ENCODE measurements at regions not wholly inside any gene's neighbourhood (a gene's known extent, or its start where the extent isn't known, plus 50 kb on each side); places are given as distances from the start of the nearest gene placed in this dataset.

DNA sequence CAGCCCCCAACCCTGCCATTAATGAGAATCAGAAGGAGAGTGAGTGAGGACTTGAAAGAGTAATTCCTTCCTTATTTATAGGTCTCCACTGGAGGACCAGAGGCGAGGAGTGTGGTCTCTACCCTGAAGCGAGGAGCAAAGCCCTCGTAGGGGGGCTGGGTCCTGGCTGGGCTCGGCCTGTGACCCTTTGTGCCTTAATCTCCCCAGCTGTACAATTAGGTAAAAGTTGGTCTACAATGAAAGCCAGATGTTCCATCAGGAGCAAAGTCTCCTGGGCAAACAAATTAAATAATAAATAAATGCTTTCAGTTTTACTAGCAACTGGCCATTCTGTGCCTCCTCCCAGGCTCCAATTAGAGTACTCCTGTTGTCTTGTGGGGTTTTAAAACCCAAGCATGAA lies 523.5 kb upstream of the SALL1 start:
- Histone ChIP-seq H4K8ac (ENCODE audit: low read depth in 2 of 2, low read length in 2 of 2) (no peak overlapping the region), H2BK15ac (ENCODE audit: low read depth, low read length) (no peak overlapping the region), H3K27ac (ENCODE audit: insufficient read depth, low read length) (no peak overlapping the region), H3K79me1 (ENCODE audit: low read depth in 1 of 2, low read length in 2 of 2) (no peaks in the 10 kb centered on the region), H4K5ac (ENCODE audit: low read depth, low read length) (no peak overlapping the region), H2AK9ac (replicated peaks; ENCODE audit: low read depth, low read length, poor library complexity) (no peak overlapping the region), H2AFZ (replicated peaks; ENCODE audit: low read length, poor library complexity) (no peak overlapping the region), H2AK5ac (ENCODE audit: low read depth, low read length) (no peak overlapping the region), H4K20me1 (ENCODE audit: insufficient read depth, low read length) (no peaks in the 10 kb centered on the region), H2BK20ac (ENCODE audit: low read depth, low read length) (no peak overlapping the region), H2BK5ac (ENCODE audit: low read depth, low read length, poor library complexity, severe bottlenecking) (no peak overlapping the region), H3K4me1 (ENCODE audit: control insufficient read depth, insufficient read depth, low read length) (no peaks in the 10 kb centered on the region), H3K56ac (ENCODE audit: extremely low read depth, insufficient read depth, low read length) (no peak overlapping the region), H3K9me3 (ENCODE audit: control insufficient read depth, insufficient read depth, low read length) (no peaks in the 10 kb centered on the region), H3K23ac (ENCODE audit: low read depth, low read length) (no peak overlapping the region), H3K4me3 (ENCODE audit: insufficient read depth, low read depth, low read length) (no peak overlapping the region), H3K9ac (ENCODE audit: low read depth, low read length) (no peak overlapping the region), H2BK120ac (ENCODE audit: low read depth, low read length) (no peak overlapping the region), H3K27me3 (ENCODE audit: control insufficient read depth, insufficient read depth, low read length) (peaks cover 4% of the 10 kb centered on the region), H4K91ac (ENCODE audit: insufficient read depth, low read depth, low read length) (no peak overlapping the region), H3K9me1 (ENCODE audit: insufficient read depth, low read length) (no peaks in the 10 kb centered on the region), H3K14ac (replicated peaks; ENCODE audit: low read depth, low read length) (no peak overlapping the region), H3K36me3 (ENCODE audit: control insufficient read depth, insufficient read depth, low read length) (no peaks in the 10 kb centered on the region), H3K18ac (ENCODE audit: low read depth, low read length) (no peak overlapping the region), H3K4ac (ENCODE audit: low read depth, low read length) (no peak overlapping the region), H3K4me2 (ENCODE audit: low read depth, low read length) (no peak overlapping the region)
- BruUV-seq (replicated peaks) = no TSS peak
- no peak for TF ChIP-seq FOS (IDR thresholded peaks at IDR 0.05; ENCODE audit: low read depth, low read length)
- TF ChIP-seq, protein P1, sequence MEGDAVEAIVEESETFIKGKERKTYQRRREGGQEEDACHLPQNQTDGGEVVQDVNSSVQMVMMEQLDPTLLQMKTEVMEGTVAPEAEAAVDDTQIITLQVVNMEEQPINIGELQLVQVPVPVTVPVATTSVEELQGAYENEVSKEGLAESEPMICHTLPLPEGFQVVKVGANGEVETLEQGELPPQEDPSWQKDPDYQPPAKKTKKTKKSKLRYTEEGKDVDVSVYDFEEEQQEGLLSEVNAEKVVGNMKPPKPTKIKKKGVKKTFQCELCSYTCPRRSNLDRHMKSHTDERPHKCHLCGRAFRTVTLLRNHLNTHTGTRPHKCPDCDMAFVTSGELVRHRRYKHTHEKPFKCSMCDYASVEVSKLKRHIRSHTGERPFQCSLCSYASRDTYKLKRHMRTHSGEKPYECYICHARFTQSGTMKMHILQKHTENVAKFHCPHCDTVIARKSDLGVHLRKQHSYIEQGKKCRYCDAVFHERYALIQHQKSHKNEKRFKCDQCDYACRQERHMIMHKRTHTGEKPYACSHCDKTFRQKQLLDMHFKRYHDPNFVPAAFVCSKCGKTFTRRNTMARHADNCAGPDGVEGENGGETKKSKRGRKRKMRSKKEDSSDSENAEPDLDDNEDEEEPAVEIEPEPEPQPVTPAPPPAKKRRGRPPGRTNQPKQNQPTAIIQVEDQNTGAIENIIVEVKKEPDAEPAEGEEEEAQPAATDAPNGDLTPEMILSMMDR (conservative IDR thresholded peaks at IDR 0.05; ENCODE audit: low read depth, low read length) = no peak
- in situ Hi-C loops (cut with MboI; ENCODE audit: low sequenced_read_pairs) = no loop called here
- CTCF ChIA-PET = interaction anchor here (1.0 to 1.6 kb wide), 2 partner anchors 9 to 15 kb away, joined by 3 to 4 read pairs; no protein-coding TSS in a partner anchor
- dilution Hi-C loops (cut with HindIII; ENCODE audit: low sequenced_read_pairs, unreplicated experiment) = no loop called here
- intact Hi-C loops (cut with micrococcal nuclease) = no loop called here
- DNase-seq (no peak), ATAC-seq (ENCODE audit: low read depth) (no peak)
- POLR2A ChIA-PET (ENCODE audit: unreplicated experiment) = no interaction called here
- no CpG with 5 or more reads among the region's 4 CpGs for WGBS, 2 experiments (ENCODE audit: extremely low coverage in 2 of 2, insufficient read length in 1 of 2)

Data from IMR-90 (cell line).